Vagina (tissue), 2 donors: ENCODE measurements at regions not wholly inside any gene's neighbourhood (a gene's known extent, or its start where the extent isn't known, plus 50 kb on each side); places are given as distances from the start of the nearest gene placed in this dataset.

Source experiments
- DNase-seq, 2 donors: peaks; one replicate each; pipeline ENCODE4 v3.0.0-alpha.2; 2017; ENCODE audit errors: extremely low spot score in 2 of 2
- H3K27ac ChIP-seq: fragments of 200-600 bp; sonication (generic); one replicate; pipeline ENCODE4 v1.5.1; 2019
- H3K27me3 ChIP-seq: fragments of 200-600 bp; sonication (generic); one replicate; pipeline ENCODE4 v1.5.1; 2019
- H3K36me3 ChIP-seq, 2 donors: fragments of 200-600 bp; sonication (generic); one replicate each; pipeline ENCODE4 v1.5.1; 2017 to 2019
- H3K4me1 ChIP-seq: fragments of 200-600 bp; sonication (generic); one replicate; pipeline ENCODE4 v1.5.1; 2019
- H3K4me3 ChIP-seq, 2 donors: fragments of 200-600 bp; sonication (generic); 1 replicate in 1 of 2; 2 replicates in 1 of 2; pipeline ENCODE4 v1.5.1; 2016 to 2019
- H3K9me3 ChIP-seq: fragments of 200-600 bp; sonication (generic); one replicate; pipeline ENCODE4 v1.5.1; 2019
- CTCF ChIP-seq, 3 experiments: fragments of 450-650 bp in 2 of 3; fragments of 200-600 bp in 1 of 3; sonication (generic) in 1 of 3; IDR thresholded peaks; one replicate each; pipeline ENCODE4 v1.5.1; 2017 to 2019; ENCODE audit warnings: antibody characterized with exemption in 3 of 3, mild to moderate bottlenecking in 2 of 3, moderate library complexity in 2 of 3
- POLR2A ChIP-seq, 2 donors: fragments of 450-650 bp; IDR thresholded peaks; one replicate each; pipeline ENCODE4 v1.6.1; 2017; ENCODE audit warnings: antibody characterized with exemption in 2 of 2, mild to moderate bottlenecking in 2 of 2, moderate library complexity in 2 of 2
- POLR2AphosphoS5 ChIP-seq, 2 donors: sonication (generic); formaldehyde crosslinking; IDR thresholded peaks; one replicate each; pipeline ENCODE4 v1.9.0; 2017; ENCODE audit warnings: antibody characterized with exemption in 2 of 2, mild to moderate bottlenecking in 2 of 2, low read depth in 1 of 2; ENCODE audit not compliant: insufficient read depth in 1 of 2
- intact Hi-C: fragments of 100-400 bp; cut with DNase I; formaldehyde crosslinking; loops from one replicate; pipeline ENCODE4 v1.15.1; 2023

- no peaks in the 10 kb centered on the region for H3K36me3 ChIP-seq
- intact Hi-C loops: no loop called here
- H3K27ac ChIP-seq: no peak overlapping the region
- no peak for TF ChIP-seq CTCF (IDR thresholded peaks at IDR 0.05)
- TF ChIP-seq POLR2AphosphoS5 (IDR thresholded peaks at IDR 0.05; ENCODE audit: insufficient read depth in 1 of 2, low read depth in 1 of 2): no peak
- H3K27me3 ChIP-seq: no peaks in the 10 kb centered on the region
- no peak for DNase-seq
- no peaks in the 10 kb centered on the region for H3K4me1 ChIP-seq
- H3K4me3 ChIP-seq: no peak overlapping the region
- no peaks in the 10 kb centered on the region for H3K9me3 ChIP-seq
Observed at GRCh38 chr4:81652069-81652478, 180.4 kb upstream of the RASGEF1B start.

GRCh38 chr4:81651243-81651899 lies 179.7 kb upstream of the RASGEF1B start:
- Histone ChIP-seq H3K4me3 (no peak overlapping the region), H3K27me3 (no peaks in the 10 kb centered on the region), H3K4me1 (no peaks in the 10 kb centered on the region), H3K9me3 (no peaks in the 10 kb centered on the region), H3K36me3 (no peaks in the 10 kb centered on the region), H3K27ac (no peak overlapping the region)
- no peak for DNase-seq
- intact Hi-C loops: no loop called here
- TF ChIP-seq CTCF (IDR thresholded peaks at IDR 0.05) (no peak), POLR2AphosphoS5 (IDR thresholded peaks at IDR 0.05; ENCODE audit: insufficient read depth in 1 of 2, low read depth in 1 of 2) (no peak), POLR2A (IDR thresholded peaks at IDR 0.05) (no peak)

GRCh38 chr4:81650606-81651242 lies 179.0 kb upstream of the RASGEF1B start:
- no peaks in the 10 kb centered on the region for H3K36me3 ChIP-seq
- intact Hi-C loops: no loop called here
- no peaks in the 10 kb centered on the region for H3K9me3 ChIP-seq
- no peaks in the 10 kb centered on the region for H3K27me3 ChIP-seq
- no peaks in the 10 kb centered on the region for H3K4me1 ChIP-seq
- no peak overlapping the region for H3K27ac ChIP-seq
- no peak for TF ChIP-seq POLR2AphosphoS5 (IDR thresholded peaks at IDR 0.05; ENCODE audit: insufficient read depth in 1 of 2, low read depth in 1 of 2)
- no peak for TF ChIP-seq CTCF (IDR thresholded peaks at IDR 0.05)
- no peak for TF ChIP-seq POLR2A (IDR thresholded peaks at IDR 0.05)
- H3K4me3 ChIP-seq: no peak overlapping the region
- no peak for DNase-seq

GRCh38 chr4:81648576-81649275 lies 177.0 kb upstream of the RASGEF1B start:
- Histone ChIP-seq H3K9me3 (no peaks in the 10 kb centered on the region), H3K4me3 (no peak overlapping the region), H3K36me3 (no peaks in the 10 kb centered on the region), H3K27ac (no peak overlapping the region), H3K27me3 (no peaks in the 10 kb centered on the region), H3K4me1 (no peaks in the 10 kb centered on the region)
- intact Hi-C loops: loop anchor here (10.0 kb wide), 1 partner anchor 116 kb away; no protein-coding TSS in a partner anchor
- TF ChIP-seq CTCF (IDR thresholded peaks at IDR 0.05) (no peak), POLR2A (IDR thresholded peaks at IDR 0.05) (no peak), POLR2AphosphoS5 (IDR thresholded peaks at IDR 0.05; ENCODE audit: insufficient read depth in 1 of 2, low read depth in 1 of 2) (no peak)
- no peak for DNase-seq
